Left kidney (tissue), 1 donor: ENCODE measurements at regions not wholly inside any gene's neighbourhood (a gene's known extent, or its start where the extent isn't known, plus 50 kb on each side); places are given as distances from the start of the nearest gene placed in this dataset.
"Not testable (repeated sequence)": the region's sequence is repeated elsewhere in the genome, so short reads cannot be mapped to it uniquely, and the experiment has no call there.

Source experiments
- DNase-seq: peaks from one replicate; pipeline ENCODE4 v3.0.0-alpha.2; 2013

DNA sequence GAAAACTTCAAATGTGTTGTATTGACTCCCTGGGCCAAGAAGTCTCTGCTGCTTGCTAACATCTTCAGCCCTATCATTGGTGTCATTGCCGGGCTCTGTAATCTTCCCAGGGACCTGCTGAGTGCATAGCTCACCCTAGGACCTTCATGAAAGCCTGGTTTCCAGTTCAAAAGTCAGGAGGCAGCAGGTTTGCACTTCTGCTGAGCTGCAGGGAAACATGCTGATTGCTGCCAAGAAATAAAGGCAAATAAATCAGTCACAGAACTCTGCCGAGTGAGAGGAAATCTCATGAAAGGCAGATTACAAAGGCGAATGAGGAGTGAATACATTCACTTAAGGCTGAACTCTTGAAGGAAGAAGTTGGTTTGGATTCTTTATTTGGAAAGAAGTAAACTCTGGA, 1947.6 kb upstream of the CELF4 start:
- DNase-seq: no peak

DNA sequence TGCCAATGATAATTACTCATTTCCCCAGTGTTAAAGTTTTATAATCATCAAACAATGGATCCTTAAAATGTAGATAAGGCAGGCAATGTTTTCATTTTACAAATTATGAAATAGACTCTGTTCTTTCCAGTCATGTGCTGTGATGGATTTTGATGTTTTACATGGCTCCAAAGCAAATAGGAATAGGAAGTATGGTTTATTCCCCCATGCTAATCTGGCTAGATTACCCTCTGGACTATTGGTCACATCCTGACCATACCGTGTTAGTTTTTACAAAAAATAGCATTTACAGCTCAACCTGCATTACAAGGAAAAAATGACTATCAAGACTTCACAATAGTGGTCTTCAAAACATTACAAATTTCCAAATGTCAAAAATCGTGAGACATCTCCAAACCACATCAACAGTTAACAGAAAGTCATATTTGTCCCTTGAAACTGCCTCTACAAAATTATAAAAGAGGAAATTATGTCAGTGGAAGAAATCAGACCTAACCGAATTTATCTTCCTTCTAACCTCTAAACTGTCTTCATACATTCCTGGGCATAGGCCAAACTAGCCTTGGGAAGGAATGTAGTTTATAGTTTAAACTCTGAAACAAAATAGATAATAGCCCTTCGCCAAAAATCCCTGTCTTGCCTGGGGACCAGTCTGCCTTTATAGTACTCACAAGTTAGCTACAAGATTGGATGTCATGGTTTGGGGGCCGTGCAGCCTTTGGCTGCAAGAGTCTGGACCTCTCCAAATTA, 1941.2 kb upstream of the CELF4 start:
- DNase-seq: no peak

DNA sequence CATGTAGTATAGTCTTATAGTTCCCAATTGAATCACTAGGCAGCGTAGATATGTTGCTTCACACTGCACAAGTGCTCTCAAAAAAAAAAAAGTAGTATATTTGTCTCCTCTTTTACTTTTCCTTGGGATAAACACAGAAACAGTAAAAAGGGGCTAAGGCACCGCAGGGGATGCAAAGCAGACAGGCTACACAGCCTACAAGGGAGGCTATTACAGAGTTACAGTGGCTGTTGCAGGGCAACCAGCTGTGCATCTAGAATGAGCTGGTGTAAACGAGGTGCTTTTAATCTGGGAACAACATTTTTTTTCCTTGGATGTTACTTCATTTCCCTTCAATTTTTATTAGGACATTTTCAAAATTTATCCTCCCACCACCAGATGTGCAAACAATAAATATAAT, 1934.7 kb upstream of the CELF4 start:
- no peak for DNase-seq

DNA sequence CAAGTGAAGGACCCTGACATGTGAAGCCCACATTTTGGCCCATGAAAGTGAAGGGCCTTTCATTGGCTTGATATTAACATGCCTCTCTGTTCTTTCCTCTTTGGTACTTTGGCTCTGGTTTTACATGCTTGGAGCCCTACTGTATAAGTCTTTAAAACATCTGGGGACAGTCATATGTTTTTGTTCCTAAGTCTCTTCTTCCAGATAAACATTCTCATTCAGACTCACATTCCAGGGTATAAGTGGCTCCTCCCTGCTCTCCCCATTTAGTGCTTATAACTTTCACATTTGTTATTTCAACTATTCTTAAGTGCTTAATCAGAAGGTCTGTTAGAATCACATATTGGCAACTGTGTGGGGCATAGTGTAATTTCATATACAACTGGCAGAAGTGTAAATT, 1932.2 kb upstream of the CELF4 start:
- DNase-seq: no peak

DNA sequence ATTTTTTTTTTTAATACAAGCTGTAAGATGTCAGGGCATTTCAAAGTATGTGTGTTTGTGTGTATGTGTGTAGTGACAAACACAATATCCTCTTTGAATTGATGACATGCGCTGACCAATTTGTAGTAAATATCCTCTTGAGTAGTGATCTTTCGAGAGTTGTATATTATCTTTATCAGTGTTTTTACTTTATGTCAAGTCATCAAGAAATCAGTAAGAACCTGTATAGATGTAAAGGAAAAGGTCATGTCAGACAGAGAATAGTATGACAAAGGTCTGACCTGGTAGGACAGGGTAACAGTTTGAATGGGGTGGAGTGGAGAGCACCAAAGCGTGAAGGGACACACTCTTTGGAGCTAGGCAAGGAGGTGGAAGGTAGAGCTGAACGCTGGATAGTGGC, 1931.4 kb upstream of the CELF4 start:
- DNase-seq: no peak

DNA sequence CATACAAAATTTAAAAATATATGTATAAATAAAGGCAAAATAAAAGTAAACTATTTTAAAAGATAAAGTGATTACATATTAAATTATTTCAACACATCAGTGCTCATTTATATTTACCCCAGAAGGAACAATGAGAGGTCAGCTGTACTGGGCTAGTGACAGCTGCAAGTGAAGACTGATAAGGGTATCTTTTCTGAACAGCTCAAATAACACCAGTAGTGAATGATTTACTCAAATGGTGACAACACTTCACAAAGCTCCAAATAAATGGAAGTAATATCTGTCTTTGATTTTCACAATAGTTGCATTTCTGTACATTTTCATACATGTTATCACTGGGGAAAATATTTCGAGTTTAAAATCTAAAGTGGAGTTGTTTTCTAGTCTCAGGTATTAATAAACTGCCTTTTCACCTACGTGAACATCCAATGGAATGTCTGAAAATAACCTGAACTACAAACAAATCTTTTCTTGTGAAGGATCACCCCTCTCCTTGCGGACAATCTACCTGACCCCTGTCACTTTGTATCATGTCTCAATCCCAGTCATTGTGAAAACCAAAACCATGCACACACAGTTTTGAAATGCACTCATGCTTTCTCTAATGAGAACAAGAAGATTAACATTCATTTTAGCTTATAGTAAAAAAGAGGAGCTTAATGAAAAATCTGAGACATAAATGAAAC, 1928.8 kb upstream of the CELF4 start:
- no peak for DNase-seq

DNA sequence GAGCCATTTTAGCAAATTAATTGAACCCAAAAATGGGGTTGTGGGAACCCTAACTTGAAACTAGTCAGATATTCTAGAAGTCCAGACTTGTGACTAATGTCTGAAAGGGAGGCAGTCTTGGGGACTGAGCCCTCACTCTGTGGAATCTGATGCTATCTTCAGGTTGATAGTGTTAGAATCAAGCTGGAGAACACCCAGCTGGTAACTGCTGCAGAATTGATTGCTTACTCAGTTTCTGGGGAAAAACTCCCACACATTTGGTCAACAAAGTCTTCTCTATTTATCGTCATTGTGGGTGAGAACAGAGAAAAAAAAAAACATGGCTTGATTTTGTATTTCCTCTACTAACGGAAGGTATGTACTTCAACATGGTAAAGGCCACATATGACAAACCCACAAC, 1925.8 kb upstream of the CELF4 start:
- no peak for DNase-seq

DNA sequence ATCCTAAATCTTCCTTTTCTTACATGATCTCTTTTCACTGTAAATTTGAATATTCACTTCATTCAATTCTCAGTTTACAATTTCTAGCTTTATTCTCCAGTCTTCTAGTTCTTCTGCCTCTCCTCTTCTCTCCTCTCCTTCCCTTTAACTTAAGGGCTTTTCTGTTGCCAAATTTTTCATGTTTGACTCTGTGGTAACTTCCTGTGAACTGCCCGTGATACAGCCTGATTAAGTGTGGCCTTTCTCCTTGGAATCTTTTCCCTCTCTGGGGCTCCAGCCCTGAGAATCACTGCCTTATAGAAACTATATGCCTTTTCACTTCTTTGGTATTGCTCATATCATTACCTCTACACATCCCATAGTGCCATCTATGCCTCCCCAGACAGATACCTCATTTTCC, 1923.8 kb upstream of the CELF4 start:
- DNase-seq: no peak

DNA sequence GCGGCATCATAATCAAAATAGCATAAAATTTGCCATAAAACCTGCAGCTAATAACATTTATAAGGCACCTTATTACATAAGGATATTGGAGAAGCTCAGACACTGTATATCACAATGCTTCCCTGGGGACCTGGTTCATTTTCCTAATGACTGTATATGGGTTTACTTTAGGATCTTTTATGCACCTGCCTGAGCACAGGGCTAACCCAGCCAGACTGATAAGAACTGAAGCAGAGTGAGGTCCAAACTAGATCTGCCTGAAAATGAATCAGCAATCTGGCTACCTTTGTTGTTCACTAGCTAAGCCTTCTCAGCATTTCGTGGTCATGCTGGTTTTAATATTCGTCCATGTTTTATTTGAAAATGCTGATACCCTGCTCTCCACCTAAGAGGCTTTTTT, 1922.3 kb upstream of the CELF4 start:
- DNase-seq: no peak

DNA sequence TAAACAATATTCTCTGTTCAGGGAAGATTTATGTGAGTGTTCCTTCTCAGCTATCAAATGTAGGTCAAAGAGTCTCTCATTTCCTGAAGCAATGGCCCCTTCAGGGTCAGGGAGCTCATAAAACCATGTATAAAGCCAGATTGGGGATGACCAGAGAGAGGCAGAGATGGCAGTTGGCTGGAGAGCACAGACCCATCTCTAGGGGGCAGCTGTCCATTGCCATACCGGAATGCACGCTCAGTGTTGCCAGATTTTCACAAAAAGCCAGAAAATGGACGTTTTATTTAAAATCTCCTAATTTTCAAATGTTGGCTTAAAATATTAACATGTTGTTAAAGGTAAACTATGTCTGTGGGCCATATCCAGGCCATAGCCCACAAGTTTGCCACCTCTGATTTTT, 1920.7 kb upstream of the CELF4 start:
- no peak for DNase-seq

DNA sequence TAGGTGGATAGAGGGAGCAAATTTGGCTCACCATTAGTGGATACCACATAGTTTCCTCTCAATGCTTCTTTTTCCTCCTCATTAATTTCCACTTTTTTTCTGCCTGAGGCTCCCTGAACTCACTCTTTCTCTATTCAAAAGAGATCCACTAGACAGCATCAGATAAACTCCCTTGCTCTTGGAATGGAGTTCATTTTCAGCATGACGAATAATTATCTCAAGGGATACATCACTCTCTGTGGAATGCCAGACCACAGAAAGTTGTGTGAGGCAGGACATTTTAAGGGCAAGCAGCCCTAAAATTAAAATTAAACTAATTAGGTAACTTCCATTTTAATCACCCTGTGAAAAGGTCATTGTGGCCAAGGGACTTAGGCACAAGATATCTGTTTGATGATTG, 1920.1 kb upstream of the CELF4 start:
- DNase-seq: no peak

DNA sequence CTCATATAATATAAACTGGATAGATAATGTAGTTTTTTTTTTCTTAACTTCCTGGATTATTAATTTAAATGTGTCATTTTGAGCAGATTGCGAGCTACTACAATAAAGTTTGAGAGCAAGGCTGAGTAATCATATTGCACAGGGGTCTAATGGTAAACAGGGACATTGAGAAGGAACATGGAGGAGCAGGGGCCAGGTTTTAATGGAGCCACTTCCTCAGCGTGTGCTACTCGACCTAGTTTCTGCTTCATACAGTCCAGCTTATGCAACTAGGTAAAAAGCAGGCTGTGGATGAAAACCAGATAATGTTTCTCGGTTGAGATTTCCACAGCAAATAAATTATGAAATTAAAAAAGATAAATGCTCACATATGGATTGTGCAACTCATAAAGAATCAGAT, 1915.7 kb upstream of the CELF4 start:
- DNase-seq: no peak

DNA sequence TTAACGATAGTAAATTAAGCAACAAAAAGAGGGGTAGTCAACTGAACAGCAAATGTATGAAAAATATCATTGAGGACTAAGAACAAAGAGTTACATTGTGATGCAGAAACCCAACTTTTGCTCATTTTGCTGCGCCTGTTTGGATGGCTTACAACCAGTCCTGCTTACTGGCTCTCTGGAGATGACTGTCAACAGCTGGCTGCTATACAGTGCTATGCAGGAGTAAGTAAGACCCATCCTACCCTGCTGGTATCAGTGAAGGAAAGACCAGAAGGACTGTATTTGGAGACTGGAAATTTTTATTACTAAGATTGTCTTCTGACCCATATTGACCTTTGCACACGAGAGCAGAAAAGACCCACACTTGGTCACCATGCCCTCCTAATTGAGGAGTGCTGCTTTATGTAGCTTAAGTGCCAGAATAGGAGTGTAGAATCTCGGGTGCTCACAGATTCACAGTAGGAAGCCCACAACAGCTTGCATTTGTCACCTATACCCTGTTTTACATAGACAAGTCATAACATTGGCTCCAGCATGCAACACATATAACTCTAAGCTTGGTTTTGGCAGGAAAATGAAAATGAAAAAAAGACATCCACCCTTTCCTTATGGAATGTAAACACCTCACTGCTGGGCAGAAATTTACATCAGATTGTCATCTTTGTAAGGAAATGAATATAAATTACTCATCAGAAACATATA, 1915.0 kb upstream of the CELF4 start:
- no peak for DNase-seq

DNA sequence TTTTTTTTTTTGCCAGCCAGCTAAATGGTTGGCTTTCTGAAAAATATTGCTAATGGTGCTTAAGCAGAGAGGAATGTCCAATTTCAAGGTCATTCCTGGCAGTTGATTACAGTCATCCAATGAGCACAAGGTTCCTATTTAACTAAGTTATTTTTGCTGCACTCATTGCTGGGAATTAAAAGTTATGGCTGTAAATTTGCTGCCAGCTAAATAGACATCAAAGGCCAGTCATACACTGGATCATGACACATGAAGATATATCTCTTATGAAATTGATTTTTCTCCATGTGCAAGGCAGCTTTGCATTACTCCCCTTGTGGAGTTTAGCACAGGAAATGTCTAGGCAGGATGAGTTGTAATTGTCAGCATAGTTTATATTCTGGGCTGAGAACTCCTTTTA, 1898.4 kb upstream of the CELF4 start:
- no peak for DNase-seq

DNA sequence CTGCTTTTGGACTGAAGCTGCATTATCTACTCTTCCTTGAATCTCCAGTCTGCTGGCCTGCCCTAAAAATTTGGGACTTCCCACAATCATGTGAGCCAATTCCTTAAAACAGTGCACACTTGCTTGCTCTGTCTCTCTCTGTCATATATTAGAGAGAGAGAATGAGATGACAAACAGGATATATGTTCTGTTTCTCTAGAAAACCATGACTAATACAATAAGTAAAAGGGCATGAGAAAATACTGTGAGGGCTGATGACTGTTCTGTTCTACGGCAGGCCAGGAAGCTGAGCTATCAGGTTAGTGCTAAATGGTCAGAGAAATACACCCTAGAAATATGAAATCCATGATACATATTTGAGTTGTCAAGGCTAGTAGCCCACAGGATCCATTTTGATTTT, 1896.8 kb upstream of the CELF4 start:
- no peak for DNase-seq

DNA sequence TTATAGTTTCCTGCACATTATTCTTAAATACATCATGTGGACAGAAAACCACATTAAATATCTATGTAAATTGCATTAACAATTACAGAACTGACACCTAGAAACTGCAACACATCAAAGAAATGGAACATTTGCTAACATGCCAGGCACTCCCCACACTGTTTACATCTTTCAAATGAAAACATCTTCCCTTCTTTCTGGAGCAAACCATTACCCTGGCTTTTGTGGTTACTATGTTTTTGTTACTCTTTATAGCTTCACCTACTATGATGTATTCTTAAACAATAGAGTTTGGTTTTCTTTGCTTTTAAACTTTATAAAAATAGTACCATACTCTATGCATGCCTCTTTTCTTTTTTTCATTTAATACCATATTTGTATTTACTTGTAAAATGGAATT, 1894.5 kb upstream of the CELF4 start:
- no peak for DNase-seq

DNA sequence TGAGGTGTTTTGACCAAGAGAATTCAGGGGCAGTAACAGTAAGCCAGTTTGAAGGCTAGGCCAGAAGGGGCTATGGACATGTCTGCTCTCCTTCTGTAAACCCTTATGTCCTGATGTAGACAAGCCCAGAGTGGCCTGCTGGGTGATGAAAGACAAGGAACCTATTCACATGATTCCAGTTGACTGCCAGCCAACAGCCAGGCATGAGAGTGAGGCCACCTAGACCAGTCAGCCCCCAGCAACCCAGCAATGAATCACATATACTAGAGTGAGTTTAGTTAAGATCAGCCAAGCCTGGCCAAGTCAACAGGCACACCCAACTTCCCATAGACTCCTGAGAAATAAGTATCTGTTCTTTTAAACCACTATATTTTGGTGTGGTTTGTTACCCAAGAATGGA, 1889.7 kb upstream of the CELF4 start:
- no peak for DNase-seq

DNA sequence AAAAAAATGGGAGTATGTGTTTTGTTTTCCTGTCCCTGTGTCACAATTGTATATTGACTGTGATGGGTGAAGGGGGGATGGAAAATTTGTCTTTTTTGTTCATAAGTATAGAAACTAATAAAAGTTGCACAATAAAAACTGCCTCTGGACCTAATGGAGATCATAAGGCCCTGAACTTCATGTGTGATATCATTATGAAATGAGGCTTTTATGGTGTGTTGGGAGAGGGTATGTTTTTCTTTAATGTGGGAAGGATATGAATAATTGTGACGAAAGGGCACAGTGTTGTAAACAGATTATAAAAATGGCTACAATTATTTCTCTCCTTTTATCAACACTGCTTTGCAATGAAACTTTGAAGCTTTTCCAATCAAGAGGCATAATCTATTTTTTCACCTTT, 1889.3 kb upstream of the CELF4 start:
- no peak for DNase-seq

DNA sequence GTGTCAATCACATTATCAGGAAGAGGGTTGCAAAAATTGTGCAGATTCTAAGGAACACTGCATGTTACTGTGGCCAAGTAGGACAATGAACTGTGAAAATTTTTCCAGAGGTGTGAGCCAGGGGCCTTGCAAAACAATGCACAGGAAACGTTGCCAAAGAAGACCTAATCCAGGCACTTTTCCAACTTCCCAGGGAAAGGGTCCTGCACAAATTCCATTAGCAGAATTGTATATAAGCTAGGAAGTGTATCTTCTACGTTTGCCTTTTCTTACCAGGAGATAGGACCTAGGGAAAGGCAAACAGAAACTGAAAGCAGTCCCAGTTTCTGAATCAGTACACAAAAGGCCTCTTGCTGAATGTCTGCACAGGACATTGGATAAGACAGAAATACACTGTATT, 1888.3 kb upstream of the CELF4 start:
- DNase-seq: peak; percentile 20

DNA sequence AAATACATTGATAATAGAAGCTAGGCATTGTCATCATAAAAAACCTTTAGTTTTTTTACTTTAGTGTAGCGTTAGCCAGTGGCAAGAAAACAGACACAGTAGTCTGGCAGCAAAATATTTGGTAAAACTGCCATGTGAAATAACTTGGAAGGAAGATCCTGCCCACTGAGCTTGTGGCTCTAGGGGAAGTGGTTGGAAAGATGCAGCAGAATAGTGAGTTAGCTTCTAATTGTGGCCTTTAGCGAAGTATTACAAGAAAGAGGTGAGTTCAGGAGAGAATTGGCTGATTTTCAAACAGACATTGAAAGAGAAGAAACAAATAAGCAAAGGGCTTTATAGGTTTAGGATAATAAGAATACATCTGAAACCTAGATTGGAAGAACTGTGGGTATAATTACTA, 1887.8 kb upstream of the CELF4 start:
- no peak for DNase-seq

DNA sequence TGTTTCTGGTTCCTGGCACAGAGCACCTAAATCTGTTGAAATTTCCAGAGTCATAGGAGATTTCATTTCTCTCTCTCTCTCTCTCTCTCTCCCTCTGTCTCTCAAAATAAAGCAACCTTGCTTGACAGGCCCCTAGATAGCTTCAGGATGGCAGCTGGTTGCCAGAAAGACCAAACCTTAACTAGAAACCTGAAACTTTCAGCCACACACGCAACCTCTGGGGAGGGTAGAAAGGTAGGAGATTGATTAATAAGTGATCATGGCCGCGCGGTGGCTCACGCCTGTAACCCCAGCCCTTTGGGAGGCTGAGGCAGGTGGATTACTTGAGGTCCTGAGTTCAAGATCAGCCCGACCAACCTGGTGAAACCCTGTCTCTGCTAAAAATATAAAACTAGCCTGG, 1885.4 kb upstream of the CELF4 start:
- DNase-seq: no peak

DNA sequence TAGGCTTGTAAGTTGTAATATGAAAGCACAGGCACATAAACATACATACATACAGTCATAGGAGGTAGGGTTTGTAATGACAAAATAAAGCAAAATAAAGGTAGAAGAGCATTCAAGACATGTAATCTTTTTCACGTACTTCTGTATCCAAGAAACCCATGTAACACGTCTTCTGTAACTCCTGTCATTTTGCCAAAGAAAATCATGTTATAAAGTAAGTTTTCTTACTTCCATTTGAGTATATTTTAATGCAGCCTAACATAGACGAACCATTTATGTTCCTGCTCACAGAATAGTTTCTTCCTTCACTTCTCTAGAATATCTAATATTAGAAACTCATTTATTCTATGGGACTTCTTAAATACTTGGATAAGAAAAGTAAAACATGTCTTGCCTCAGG, 1884.0 kb upstream of the CELF4 start:
- no peak for DNase-seq

DNA sequence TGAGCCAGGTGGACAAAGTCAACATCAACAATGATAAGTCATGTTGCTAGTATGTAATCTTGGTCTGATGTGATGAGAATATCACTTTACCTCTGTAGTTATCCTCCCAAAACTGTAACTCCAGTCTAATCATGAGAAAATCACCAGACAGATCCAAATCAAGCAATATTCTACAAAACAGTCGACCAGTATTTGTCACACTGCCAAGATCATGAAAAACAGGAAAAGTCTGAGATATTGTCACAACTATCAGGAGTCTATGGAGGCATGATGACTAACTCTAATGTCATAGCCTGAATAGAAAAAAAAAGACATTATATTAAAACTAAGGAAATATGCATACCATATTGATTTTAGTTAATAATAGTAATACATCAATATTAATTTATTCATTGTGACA, 1883.3 kb upstream of the CELF4 start:
- no peak for DNase-seq

DNA sequence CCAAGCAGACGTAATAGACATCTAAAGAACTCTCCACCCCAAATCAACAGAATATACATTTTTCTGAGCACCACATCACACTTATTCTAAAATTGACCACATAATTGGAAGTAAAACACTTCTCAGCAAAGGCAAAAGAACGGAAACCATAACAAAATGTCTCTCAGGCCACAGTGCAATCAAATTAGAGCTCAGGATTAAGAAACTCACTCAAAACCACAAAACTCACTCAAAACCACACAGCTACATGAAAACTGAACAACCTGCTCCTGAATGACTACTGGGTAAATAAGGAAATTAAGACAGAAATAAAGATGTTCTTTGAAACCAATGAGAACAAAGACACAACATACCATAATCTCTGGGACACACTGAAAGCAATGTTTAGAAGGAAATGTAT, 1879.4 kb upstream of the CELF4 start:
- not testable (repeated sequence) for DNase-seq
